ENCODE measurements at regions not wholly inside any gene's neighbourhood (a gene's known extent, or its start where the extent isn't known, plus 50 kb on each side); places are given as distances from the start of the nearest gene placed in this dataset.

GRCh38 chr14:65252482-65253255 is 150.4 kb upstream of the MAX start:
- DNase-seq, result no peak

- no peak for DNase-seq
Measured at GRCh38 chr14:65255029-65255545, 152.8 kb upstream of the MAX start.

- DNase-seq, result no peak
Measured at GRCh38 chr14:65255583-65256461, 153.5 kb upstream of the MAX start.

- no peak for DNase-seq
Measured at GRCh38 chr14:65256714-65257113, 154.4 kb upstream of the MAX start.

- DNase-seq, result no peak
Measured at GRCh38 chr14:65257425-65257824, 155.1 kb upstream of the FUT8 start.

GRCh38 chr14:65258391-65258790 is 154.1 kb upstream of the FUT8 start:
- DNase-seq, result no peak

- DNase-seq, result no peak
Measured at GRCh38 chr14:65259000-65259399, 153.5 kb upstream of the FUT8 start.

GRCh38 chr14:65260786-65261185 is 151.7 kb upstream of the FUT8 start:
- DNase-seq, result no peak

- no peak for DNase-seq
Measured at GRCh38 chr14:65261425-65261920, 151.1 kb upstream of the FUT8 start.

GRCh38 chr14:65261946-65262345 is 150.6 kb upstream of the FUT8 start:
- DNase-seq, result no peak

GRCh38 chr14:65263177-65263788 is 149.2 kb upstream of the FUT8 start:
- no peak for DNase-seq

GRCh38 chr14:65267856-65268255 is 144.7 kb upstream of the FUT8 start:
- DNase-seq, result peak; percentile 85

GRCh38 chr14:65268594-65268993 is 143.9 kb upstream of the FUT8 start:
- DNase-seq, result peak; percentile 63

GRCh38 chr14:65269732-65270131 is 142.8 kb upstream of the FUT8 start:
- no peak for DNase-seq

GRCh38 chr14:65277027-65277426 is 135.5 kb upstream of the FUT8 start:
- no peak for DNase-seq

GRCh38 chr14:65277580-65278270 is 134.8 kb upstream of the FUT8 start:
- peak; percentile 93 for DNase-seq

GRCh38 chr14:65278589-65278988 is 133.9 kb upstream of the FUT8 start:
- DNase-seq, result no peak

GRCh38 chr14:65279510-65279909 is 133.0 kb upstream of the FUT8 start:
- no peak for DNase-seq

- no peak for DNase-seq
Measured at GRCh38 chr14:65279958-65280357, 132.6 kb upstream of the FUT8 start.

GRCh38 chr14:65280653-65281052 is 131.9 kb upstream of the FUT8 start:
- DNase-seq, result no peak

GRCh38 chr14:65281991-65282895 is 130.3 kb upstream of the FUT8 start:
- DNase-seq, result peak; percentile 45

- no peak for DNase-seq
Measured at GRCh38 chr14:65282896-65283253, 129.7 kb upstream of the FUT8 start.

Data from hematopoietic multipotent progenitor cell treated with erythropoietin and hydrocortisone succinate and interleukin-3 and kit ligand, for 4 days (in vitro differentiated cells).